ENCODE measurements at regions not wholly inside any gene's neighbourhood (a gene's known extent, or its start where the extent isn't known, plus 50 kb on each side); places are given as distances from the start of the nearest gene placed in this dataset.

DNA sequence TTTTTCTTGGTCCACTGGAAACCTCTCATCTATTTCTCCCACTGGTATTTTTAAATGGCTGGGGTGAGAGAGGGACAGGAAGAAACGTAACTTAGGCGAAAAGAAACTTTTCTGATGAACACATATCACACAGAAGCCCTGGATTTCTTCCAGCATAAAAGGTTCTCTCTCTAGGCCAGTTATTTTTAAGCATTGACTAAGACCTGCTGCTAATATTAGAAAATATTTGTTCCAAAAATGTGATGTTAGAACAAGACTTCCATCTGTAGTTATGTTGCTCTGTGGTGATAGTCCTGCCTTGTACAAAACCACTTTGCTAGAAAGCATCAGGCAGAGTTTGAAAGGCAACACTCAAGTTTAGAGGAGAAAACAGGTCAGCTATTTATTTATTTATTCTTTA is 537.7 kb downstream of the MCTP2 start:
- no peak overlapping the region for H3K4me3 ChIP-seq (ENCODE audit: low read depth, low read length)

DNA sequence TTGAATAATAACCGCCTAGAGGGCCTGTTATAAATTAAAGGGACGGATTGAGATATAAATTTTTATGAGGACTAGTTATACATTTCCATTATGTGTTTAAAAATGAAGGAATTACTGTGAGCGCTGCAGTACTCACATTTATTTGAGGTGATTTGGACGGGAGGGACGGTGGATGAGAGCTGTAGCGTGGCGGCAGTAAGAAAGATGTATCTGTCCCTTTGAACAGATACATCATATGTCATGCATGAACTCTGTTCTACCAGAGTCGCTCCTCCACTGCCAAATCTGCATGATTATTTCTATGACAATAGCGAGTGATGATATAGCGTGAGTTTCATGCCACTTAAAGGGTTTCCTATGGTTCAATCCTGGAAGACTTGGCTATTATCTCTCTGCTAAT is 538.8 kb downstream of the MCTP2 start:
- TF ChIP-seq, protein P1, sequence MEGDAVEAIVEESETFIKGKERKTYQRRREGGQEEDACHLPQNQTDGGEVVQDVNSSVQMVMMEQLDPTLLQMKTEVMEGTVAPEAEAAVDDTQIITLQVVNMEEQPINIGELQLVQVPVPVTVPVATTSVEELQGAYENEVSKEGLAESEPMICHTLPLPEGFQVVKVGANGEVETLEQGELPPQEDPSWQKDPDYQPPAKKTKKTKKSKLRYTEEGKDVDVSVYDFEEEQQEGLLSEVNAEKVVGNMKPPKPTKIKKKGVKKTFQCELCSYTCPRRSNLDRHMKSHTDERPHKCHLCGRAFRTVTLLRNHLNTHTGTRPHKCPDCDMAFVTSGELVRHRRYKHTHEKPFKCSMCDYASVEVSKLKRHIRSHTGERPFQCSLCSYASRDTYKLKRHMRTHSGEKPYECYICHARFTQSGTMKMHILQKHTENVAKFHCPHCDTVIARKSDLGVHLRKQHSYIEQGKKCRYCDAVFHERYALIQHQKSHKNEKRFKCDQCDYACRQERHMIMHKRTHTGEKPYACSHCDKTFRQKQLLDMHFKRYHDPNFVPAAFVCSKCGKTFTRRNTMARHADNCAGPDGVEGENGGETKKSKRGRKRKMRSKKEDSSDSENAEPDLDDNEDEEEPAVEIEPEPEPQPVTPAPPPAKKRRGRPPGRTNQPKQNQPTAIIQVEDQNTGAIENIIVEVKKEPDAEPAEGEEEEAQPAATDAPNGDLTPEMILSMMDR (IDR thresholded peaks at IDR 0.05; ENCODE audit: borderline replicate concordance, insufficient read depth, low read depth, low read length) = no peak
- no peak overlapping the region for H3K4me3 ChIP-seq (ENCODE audit: low read depth, low read length)

More for the DNA sequence above, 537.7 kb downstream of the MCTP2 start:
- TF ChIP-seq, protein P1 (IDR thresholded peaks at IDR 0.05; ENCODE audit: borderline replicate concordance, insufficient read depth, low read depth, low read length) = no peak

DNA sequence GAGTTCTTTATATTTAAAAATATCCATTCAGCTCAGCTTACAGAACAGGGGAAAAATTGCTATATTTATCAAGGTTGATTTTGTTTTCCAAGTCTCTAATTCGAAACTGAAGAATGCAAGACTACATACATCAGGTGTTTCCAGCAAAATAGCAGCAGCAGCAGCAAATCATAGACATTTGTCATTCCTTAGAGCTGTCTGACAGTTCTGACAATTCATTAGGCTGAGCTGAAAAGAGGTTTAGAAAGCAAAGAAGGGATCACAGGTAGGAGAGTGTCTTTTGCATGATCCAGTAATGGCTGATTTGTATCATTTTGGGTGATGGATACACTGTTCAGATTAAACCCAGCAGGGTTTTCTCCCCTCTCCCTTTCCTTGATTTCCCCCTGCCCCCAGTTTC is 545.7 kb downstream of the MCTP2 start:
- H3K4me3 ChIP-seq (ENCODE audit: low read depth, low read length) = no peak overlapping the region
- TF ChIP-seq, protein P1 (IDR thresholded peaks at IDR 0.05; ENCODE audit: borderline replicate concordance, insufficient read depth, low read depth, low read length) = no peak

DNA sequence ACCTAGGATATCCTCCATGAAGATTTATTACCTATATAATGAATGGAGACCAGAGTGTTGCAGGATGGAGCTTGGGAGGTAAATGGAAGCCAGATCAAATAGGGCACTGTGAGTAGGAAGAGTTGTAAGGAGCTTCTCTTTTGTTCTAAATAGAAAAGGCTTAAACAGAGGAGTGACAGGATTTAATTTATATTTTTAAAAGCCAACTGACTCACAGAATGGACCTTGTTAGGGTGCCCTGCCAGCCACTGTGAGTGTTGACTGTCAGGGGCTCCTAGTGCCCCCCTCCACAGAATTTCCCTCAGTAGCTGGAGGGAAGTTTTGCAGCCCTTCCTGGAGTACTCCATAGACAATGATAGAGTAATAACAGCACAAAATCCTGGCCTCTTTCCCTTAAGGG is 547.5 kb downstream of the MCTP2 start:
- H3K4me3 ChIP-seq (ENCODE audit: low read depth, low read length) = no peak overlapping the region
- TF ChIP-seq, protein P1 (IDR thresholded peaks at IDR 0.05; ENCODE audit: borderline replicate concordance, insufficient read depth, low read depth, low read length) = no peak

DNA sequence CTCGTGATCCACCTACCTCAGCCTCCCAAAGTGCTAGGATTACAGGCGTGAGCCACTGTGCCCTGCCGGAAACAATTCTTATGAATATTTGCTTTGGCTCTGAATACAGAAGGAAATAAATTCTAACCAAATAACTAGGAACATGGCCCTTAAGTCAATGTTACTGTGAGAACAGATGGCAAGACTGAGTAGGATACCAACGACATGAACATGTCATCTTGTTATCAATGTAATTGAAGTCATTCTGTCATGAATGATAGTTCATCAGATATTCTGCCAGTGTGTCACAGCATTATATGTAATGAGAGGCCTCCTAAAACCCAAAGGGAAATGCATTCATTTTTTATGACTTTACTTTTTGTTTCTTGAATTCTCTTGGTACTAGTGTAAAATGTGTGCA is 548.8 kb downstream of the MCTP2 start:
- H3K4me3 ChIP-seq (ENCODE audit: low read depth, low read length) = no peak overlapping the region
- TF ChIP-seq, protein P1 (IDR thresholded peaks at IDR 0.05; ENCODE audit: borderline replicate concordance, insufficient read depth, low read depth, low read length) = no peak

DNA sequence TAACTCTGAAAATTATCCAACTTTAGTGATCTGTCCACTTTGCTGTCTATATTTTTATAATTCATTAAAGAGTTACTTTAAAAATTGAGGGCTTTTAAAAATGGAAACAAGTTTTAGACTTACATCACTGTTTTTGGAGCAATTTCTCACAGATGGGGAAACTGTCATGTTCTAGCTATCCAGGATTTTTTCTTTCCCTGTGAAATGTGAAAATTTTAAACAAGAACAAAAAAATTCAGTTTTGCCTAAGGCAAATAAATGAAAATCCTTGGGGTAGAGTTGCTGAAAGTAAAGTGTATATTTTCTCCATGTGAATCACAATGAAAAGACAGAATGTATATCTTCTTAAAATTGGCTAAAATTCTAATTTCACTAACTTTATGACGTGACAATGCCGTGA is 553.7 kb downstream of the MCTP2 start:
- H3K4me3 ChIP-seq (ENCODE audit: low read depth, low read length) = no peak overlapping the region

DNA sequence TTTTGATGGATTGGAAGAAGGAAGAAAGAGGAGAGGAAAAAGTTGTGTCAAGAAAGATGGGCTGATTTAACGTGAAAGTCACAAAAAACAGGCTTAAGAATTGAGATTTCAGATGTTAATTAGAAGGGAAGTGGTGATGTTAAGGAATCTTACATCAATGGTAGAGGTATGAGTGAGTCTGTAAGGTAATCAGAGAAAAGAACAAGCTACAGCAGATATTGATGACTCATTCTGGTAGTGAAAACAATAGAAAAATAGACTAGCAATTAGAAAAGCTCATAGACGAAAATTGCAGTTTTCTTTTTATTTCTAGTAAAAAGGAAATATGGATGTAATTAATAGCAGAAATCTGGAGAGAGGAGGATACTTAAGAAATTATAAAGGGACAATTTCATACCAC is 559.6 kb downstream of the MCTP2 start:
- TF ChIP-seq, protein P1 (IDR thresholded peaks at IDR 0.05; ENCODE audit: borderline replicate concordance, insufficient read depth, low read depth, low read length) = no peak
- H3K4me3 ChIP-seq (ENCODE audit: low read depth, low read length) = no peak overlapping the region

More for the DNA sequence above, 553.7 kb downstream of the MCTP2 start:
- TF ChIP-seq, protein P1 (IDR thresholded peaks at IDR 0.05; ENCODE audit: borderline replicate concordance, insufficient read depth, low read depth, low read length) = no peak
